HepG2 (cell line): ENCODE measurements at regions not wholly inside any gene's neighbourhood (a gene's known extent, or its start where the extent isn't known, plus 50 kb on each side); places are given as distances from the start of the nearest gene placed in this dataset.

Source experiments
- CC2D1A ChIP-seq: sonication (generic); formaldehyde crosslinking; IDR thresholded peaks from 2 replicates; pipeline ENCODE4 v1.8.1; 2023; ENCODE audit warnings: mild to moderate bottlenecking, missing genetic modification reagents
- ETS1 ChIP-seq: sonication (generic); formaldehyde crosslinking; IDR thresholded peaks from 2 replicates; pipeline ENCODE4 v1.4.0; 2020; ENCODE audit warnings: missing genetic modification reagents
- JUNB ChIP-seq: sonication (generic); formaldehyde crosslinking; IDR thresholded peaks from 2 replicates; pipeline ENCODE4 v1.8.0; 2022; ENCODE audit warnings: missing genetic modification reagents, mild to moderate bottlenecking, borderline replicate concordance
- NFYB ChIP-seq: sonication (generic); formaldehyde crosslinking; IDR thresholded peaks from 2 replicates; pipeline ENCODE4 v1.4.0; 2020; ENCODE audit warnings: missing genetic modification reagents
- PATZ1 ChIP-seq: sonication (generic); formaldehyde crosslinking; IDR thresholded peaks from 2 replicates; pipeline ENCODE4 v1.4.0; 2020; ENCODE audit warnings: missing genetic modification reagents
- PRPF4 ChIP-seq: fragments of 200-400 bp; formaldehyde crosslinking; IDR thresholded peaks from 2 replicates; pipeline ENCODE4 v1.6.1; 2016; ENCODE audit warnings: low read length, low read depth; ENCODE audit not compliant: poor library complexity, severe bottlenecking
- SIN3A ChIP-seq: IDR thresholded peaks from 2 replicates; pipeline ENCODE4 v1.6.1; 2011; ENCODE audit warnings: low read depth, mild to moderate bottlenecking, control low read depth, low read length, borderline replicate concordance
- ZNF274 ChIP-seq: sonication (generic); formaldehyde crosslinking; IDR thresholded peaks from 2 replicates; pipeline ENCODE4 v1.5.1; 2020; ENCODE audit warnings: mild to moderate bottlenecking, missing genetic modification reagents
- ZNF639 ChIP-seq: conservative IDR thresholded peaks from 2 replicates; pipeline ENCODE4 v1.6.1; 2018; ENCODE audit warnings: missing genetic modification reagents

- no peak for TF ChIP-seq JUNB (CRISPR knock-in tag)
- TF ChIP-seq PRPF4: no peak
- TF ChIP-seq CC2D1A: no peak
- no peak for TF ChIP-seq SIN3A
- no peak for TF ChIP-seq ZNF639 (CRISPR knock-in tag)
- TF ChIP-seq PATZ1: no peak
- TF ChIP-seq NFYB (CRISPR knock-in tag): no peak
- no peak for TF ChIP-seq ZNF274 (CRISPR knock-in tag)
- no peak for TF ChIP-seq ETS1 (CRISPR knock-in tag)
These were observed 273.9 kb upstream of the ADRA1B start for GRCh38 chr5:159642379-159642778.
